GM23338 (cell line): ENCODE measurements at regions not wholly inside any gene's neighbourhood (a gene's known extent, or its start where the extent isn't known, plus 50 kb on each side); places are given as distances from the start of the nearest gene placed in this dataset.

Experiments
- ATAC-seq: fragments of 200-7000 bp; cut with Tn5 transposase; 3 replicates; pipeline ENCODE4 v1.9.1; 2020
- DNase-seq: peaks from one replicate; pipeline ENCODE4 v3.0.0-alpha.2; 2015; ENCODE audit warnings: low spot score
- H2AFZ ChIP-seq: fragments of 200-600 bp; sonication (generic); 2 replicates; pipeline ENCODE4 v1.8.0; 2016; ENCODE audit warnings: antibody characterized with exemption, mild to moderate bottlenecking, moderate library complexity
- H3F3A ChIP-seq: fragments of 200-600 bp; sonication (generic); replicated peaks from 2 replicates; pipeline ENCODE4 v1.8.0; 2017; ENCODE audit warnings: antibody characterized with exemption, mixed run types, low read depth
- H3K27ac ChIP-seq: fragments of 200-600 bp; sonication (generic); 2 replicates; pipeline ENCODE4 v1.6.1; 2016; ENCODE audit warnings: low read depth
- H3K27me3 ChIP-seq: fragments of 200-600 bp; sonication (generic); 2 replicates; pipeline ENCODE4 v1.8.0; 2016; ENCODE audit warnings: mild to moderate bottlenecking, mixed run types, moderate library complexity; ENCODE audit not compliant: insufficient read depth
- H3K36me3 ChIP-seq: fragments of 200-600 bp; sonication (generic); 2 replicates; pipeline ENCODE4 v1.8.0; 2016; ENCODE audit warnings: mild to moderate bottlenecking; ENCODE audit not compliant: insufficient read depth
- H3K4me1 ChIP-seq: fragments of 200-600 bp; sonication (generic); 2 replicates; pipeline ENCODE4 v1.8.0; 2016; ENCODE audit warnings: mild to moderate bottlenecking, moderate library complexity; ENCODE audit not compliant: insufficient read depth
- H3K4me2 ChIP-seq: fragments of 200-600 bp; sonication (generic); 2 replicates; pipeline ENCODE4 v1.7.1; 2017; ENCODE audit warnings: mixed run types
- H3K4me3 ChIP-seq: fragments of 200-600 bp; sonication (generic); 2 replicates; pipeline ENCODE4 v1.6.1; 2016; ENCODE audit warnings: mixed run types
- H3K79me2 ChIP-seq: fragments of 200-600 bp; sonication (generic); replicated peaks from 2 replicates; pipeline ENCODE4 v1.8.0; 2017; ENCODE audit warnings: mild to moderate bottlenecking; ENCODE audit not compliant: insufficient read depth
- H3K9me2 ChIP-seq: fragments of 200-600 bp; sonication (generic); 2 replicates; pipeline ENCODE4 v1.8.0; 2017; ENCODE audit not compliant: insufficient read depth
- H4K20me1 ChIP-seq: fragments of 200-600 bp; sonication (generic); replicated peaks from 2 replicates; pipeline ENCODE4 v1.8.0; 2017; ENCODE audit warnings: mild to moderate bottlenecking; ENCODE audit not compliant: insufficient read depth
- H3K27ac Mint-ChIP-seq: 2 replicates; pipeline ENCODE4 v1.8.0; 2020; ENCODE audit warnings: inconsistent platforms, mild to moderate bottlenecking, moderate library complexity, mixed read lengths
- H3K27me3 Mint-ChIP-seq: 3 replicates; pipeline ENCODE4 v1.8.0; 2022; ENCODE audit warnings: low read depth, mild to moderate bottlenecking, moderate library complexity, mixed read lengths, inconsistent platforms; ENCODE audit not compliant: insufficient read depth, poor library complexity
- H3K36me3 Mint-ChIP-seq: 3 replicates; pipeline ENCODE4 v1.8.0; 2021; ENCODE audit warnings: low read depth, mild to moderate bottlenecking, inconsistent platforms, moderate library complexity, mixed read lengths
- H3K4me1 Mint-ChIP-seq: 3 replicates; pipeline ENCODE4 v1.8.0; 2020; ENCODE audit warnings: mild to moderate bottlenecking, inconsistent platforms, mixed read lengths
- H3K4me3 Mint-ChIP-seq: 3 replicates; pipeline ENCODE4 v1.8.0; 2021; ENCODE audit warnings: moderate library complexity, mild to moderate bottlenecking, inconsistent platforms, mixed read lengths
- H3K9me3 Mint-ChIP-seq: 3 replicates; pipeline ENCODE4 v1.8.0; 2020; ENCODE audit warnings: moderate library complexity, mild to moderate bottlenecking, inconsistent platforms, mixed read lengths
- ETS1 ChIP-seq: IDR thresholded peaks from 2 replicates; pipeline ENCODE4 v1.6.1; 2016; ENCODE audit warnings: antibody characterized with exemption
- EZH2phosphoT487 ChIP-seq: fragments of 200-600 bp; sonication (generic); IDR thresholded peaks from one replicate; pipeline ENCODE4 v1.8.1; 2018; ENCODE audit warnings: antibody characterized with exemption; ENCODE audit not compliant: unreplicated experiment
- JUNB ChIP-seq: IDR thresholded peaks from one replicate; pipeline ENCODE4 v1.6.1; 2016; ENCODE audit warnings: antibody characterized with exemption; ENCODE audit not compliant: unreplicated experiment
- REST ChIP-seq: IDR thresholded peaks from one replicate; pipeline ENCODE4 v1.6.1; 2018; ENCODE audit warnings: antibody characterized with exemption; ENCODE audit not compliant: unreplicated experiment
- STAT1 ChIP-seq: IDR thresholded peaks from one replicate; pipeline ENCODE4 v1.6.1; 2016; ENCODE audit warnings: antibody characterized with exemption; ENCODE audit not compliant: unreplicated experiment
- ZNF114 ChIP-seq: fragments of 250-450 bp; sonication (Bioruptor Pico); IDR thresholded peaks from 2 replicates; pipeline ENCODE4 v1.5.0; 2020; ENCODE audit warnings: mild to moderate bottlenecking, moderate library complexity
- ZNF331 ChIP-seq: fragments of 250-450 bp; sonication (Bioruptor Pico); IDR thresholded peaks from 2 replicates; pipeline ENCODE4 v1.5.0; 2020; ENCODE audit warnings: low read depth, mild to moderate bottlenecking, moderate library complexity
- ZNF462 ChIP-seq: fragments of 250-450 bp; sonication (Bioruptor Pico); IDR thresholded peaks from 2 replicates; pipeline ENCODE4 v1.5.0; 2020; ENCODE audit warnings: mild to moderate bottlenecking, moderate library complexity

GRCh38 chr6:21781128-21781527 lies 187.6 kb downstream of the SOX4 start:
- no peak overlapping the region for H3K27ac Mint-ChIP-seq
- Histone ChIP-seq H3K9me2 (no peaks in the 10 kb centered on the region), H3K4me3 (no peak overlapping the region), H4K20me1 (no peaks in the 10 kb centered on the region; the same call in none of the 2 replicates), H3K36me3 (no peaks in the 10 kb centered on the region), H3K4me1 (peaks cover 29% of the 10 kb centered on the region), H3K27me3 (no peaks in the 10 kb centered on the region), H3K4me2 (no peak overlapping the region), H3K27ac (peak overlapping the region; percentile 15), H2AFZ (no peak overlapping the region), H3K79me2 (peaks cover 88% of the 10 kb centered on the region), H3F3A (peaks cover 6% of the 10 kb centered on the region; the same call in 1 of the 2 replicates)
- DNase-seq, result no peak
- peak; percentile 45 for ATAC-seq
- no peak overlapping the region for H3K4me3 Mint-ChIP-seq
- H3K36me3 Mint-ChIP-seq, result peaks cover 35% of the 10 kb centered on the region
- no peaks in the 10 kb centered on the region for H3K9me3 Mint-ChIP-seq
- TF ChIP-seq ZNF114 (no peak), ETS1 (no peak), REST (no peak), ZNF331 (CRISPR knock-in tag) (no peak), EZH2phosphoT487 (no peak), JUNB (no peak), ZNF462 (no peak), STAT1 (no peak)
- H3K27me3 Mint-ChIP-seq, result peaks cover 2% of the 10 kb centered on the region
- peaks cover 42% of the 10 kb centered on the region for H3K4me1 Mint-ChIP-seq
